Breast epithelium (tissue), 4 donors: ENCODE measurements at regions not wholly inside any gene's neighbourhood (a gene's known extent, or its start where the extent isn't known, plus 50 kb on each side); places are given as distances from the start of the nearest gene placed in this dataset.
A peak's percentile ranks its signal among the peaks of the same experiment; 100 is the strongest.

Experiments
- DNase-seq, 2 donors: peaks; one replicate each; pipeline ENCODE4 v3.0.0-alpha.2; 2019; ENCODE audit warnings: low spot score in 2 of 2
- H3K27ac ChIP-seq, 2 donors: fragments of 200-600 bp; sonication (generic) in 1 of 2; one replicate each; pipeline ENCODE4 v1.5.1; 2016 to 2019; ENCODE audit warnings: mild to moderate bottlenecking in 1 of 2
- H3K27me3 ChIP-seq, 2 donors: fragments of 200-600 bp; sonication (generic) in 1 of 2; one replicate each; pipeline versions ENCODE4 v1.5.1 to v1.6.0; 2017 to 2019; ENCODE audit warnings: control low read depth in 1 of 2, mild to moderate bottlenecking in 1 of 2
- H3K36me3 ChIP-seq: fragments of 200-600 bp; one replicate; pipeline ENCODE4 v1.5.1; 2019
- H3K4me1 ChIP-seq, 2 donors: fragments of 200-600 bp; sonication (generic); one replicate each; pipeline ENCODE4 v1.5.1; 2016 to 2019; ENCODE audit warnings: control low read depth in 1 of 2
- H3K4me3 ChIP-seq, 3 donors: fragments of 200-600 bp; sonication (generic); 1 replicate in 2 of 3; 2 replicates in 1 of 3; pipeline ENCODE4 v1.5.1; 2016 to 2019; ENCODE audit warnings: mild to moderate bottlenecking in 3 of 3, moderate library complexity in 2 of 3
- H3K9me3 ChIP-seq, 2 donors: fragments of 200-600 bp; sonication (generic) in 1 of 2; one replicate each; pipeline ENCODE4 v1.5.1; 2016 to 2019; ENCODE audit warnings: control low read depth in 1 of 2
- CTCF ChIP-seq, 3 donors: fragments of 450-650 bp; IDR thresholded peaks; one replicate each; pipeline ENCODE4 v1.5.1; 2016 to 2017; ENCODE audit warnings: antibody characterized with exemption in 3 of 3, mild to moderate bottlenecking in 3 of 3, moderate library complexity in 3 of 3
- POLR2A ChIP-seq: fragments of 450-650 bp; IDR thresholded peaks from one replicate; pipeline ENCODE4 v1.6.1; 2016; ENCODE audit warnings: antibody characterized with exemption, mild to moderate bottlenecking, moderate library complexity
- POLR2AphosphoS5 ChIP-seq, 3 donors: sonication (generic); formaldehyde crosslinking; IDR thresholded peaks; one replicate each; pipeline ENCODE4 v1.6.1; 2017; ENCODE audit warnings: antibody characterized with exemption in 3 of 3
- intact Hi-C: fragments of 100-400 bp; cut with DNase I; formaldehyde crosslinking; loops from one replicate; pipeline ENCODE4 v1.15.1; 2023; ENCODE audit warnings: low total_unique reads

- no peaks in the 10 kb centered on the region for H3K27me3 ChIP-seq
- H3K4me3 ChIP-seq, result peak overlapping the region; percentile 31 to 62 (median 38)
- no peaks in the 10 kb centered on the region for H3K4me1 ChIP-seq
- peak; percentile 76 to 90 (median 89) for TF ChIP-seq CTCF (IDR thresholded peaks at IDR 0.05)
- TF ChIP-seq POLR2AphosphoS5 (IDR thresholded peaks at IDR 0.05), result no peak
- TF ChIP-seq POLR2A, result no peak
- DNase-seq, result peak; percentile 46 to 78
- no peak overlapping the region for H3K27ac ChIP-seq
- H3K36me3 ChIP-seq, result no peaks in the 10 kb centered on the region
- intact Hi-C loops, result loop anchor here (5.0 kb wide), 1 partner anchor 309 kb away; no protein-coding TSS in a partner anchor
- H3K9me3 ChIP-seq, result no peaks in the 10 kb centered on the region
Observed at GRCh38 chr10:77710759-77711682, 73.4 kb upstream of the KCNMA1 start.

- Histone ChIP-seq H3K4me1 (no peaks in the 10 kb centered on the region), H3K27ac (no peak overlapping the region), H3K36me3 (no peaks in the 10 kb centered on the region), H3K27me3 (no peaks in the 10 kb centered on the region), H3K9me3 (no peaks in the 10 kb centered on the region), H3K4me3 (no peak overlapping the region)
- no peak for DNase-seq
- no peak for TF ChIP-seq CTCF (IDR thresholded peaks at IDR 0.05)
- TF ChIP-seq POLR2AphosphoS5 (IDR thresholded peaks at IDR 0.05), result no peak
- no peak for TF ChIP-seq POLR2A
- intact Hi-C loops, result loop anchor here (5.0 kb wide), 1 partner anchor 308 kb away; no protein-coding TSS in a partner anchor
Observed at GRCh38 chr10:77710081-77710551, 72.5 kb upstream of the KCNMA1 start.

GRCh38 chr10:77707570-77707969, 70.0 kb upstream of the KCNMA1 start:
- Histone ChIP-seq H3K27me3 (no peaks in the 10 kb centered on the region), H3K27ac (no peak overlapping the region), H3K9me3 (no peaks in the 10 kb centered on the region), H3K4me3 (no peak overlapping the region), H3K36me3 (no peaks in the 10 kb centered on the region), H3K4me1 (no peaks in the 10 kb centered on the region)
- intact Hi-C loops, result no loop called here
- no peak for DNase-seq
- TF ChIP-seq POLR2AphosphoS5 (IDR thresholded peaks at IDR 0.05), result no peak
- TF ChIP-seq CTCF (IDR thresholded peaks at IDR 0.05), result no peak
- TF ChIP-seq POLR2A, result no peak

- Histone ChIP-seq H3K4me1 (no peaks in the 10 kb centered on the region), H3K9me3 (no peaks in the 10 kb centered on the region), H3K27me3 (no peaks in the 10 kb centered on the region), H3K36me3 (no peaks in the 10 kb centered on the region), H3K27ac (no peak overlapping the region), H3K4me3 (no peak overlapping the region)
- DNase-seq, result no peak
- intact Hi-C loops, result no loop called here
- TF ChIP-seq POLR2AphosphoS5 (IDR thresholded peaks at IDR 0.05) (no peak), CTCF (IDR thresholded peaks at IDR 0.05) (no peak), POLR2A (no peak)
Observed at GRCh38 chr10:77702166-77702565, 64.6 kb upstream of the KCNMA1 start.

DNA sequence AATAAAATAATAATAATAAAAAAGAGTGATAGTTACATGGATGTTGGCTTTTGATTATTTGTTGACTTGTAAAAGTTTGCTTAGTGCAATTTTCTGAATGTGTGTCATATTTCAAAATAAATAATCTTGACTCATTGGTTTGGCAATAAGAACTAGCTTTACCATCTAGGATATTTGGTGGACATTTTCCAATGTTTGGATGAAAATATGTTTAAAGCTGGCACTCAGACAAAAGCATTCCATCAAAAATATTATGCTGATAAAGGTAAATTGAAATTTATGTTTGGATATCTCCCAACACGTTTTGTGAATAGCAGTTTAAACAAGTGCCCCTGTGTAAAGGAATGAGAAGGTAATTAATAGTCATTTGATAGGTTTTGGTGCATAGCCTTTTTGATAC, 62.5 kb upstream of the KCNMA1 start:
- TF ChIP-seq POLR2AphosphoS5 (IDR thresholded peaks at IDR 0.05), result no peak
- TF ChIP-seq POLR2A, result no peak
- Histone ChIP-seq H3K27ac (no peak overlapping the region), H3K27me3 (no peaks in the 10 kb centered on the region), H3K4me1 (no peaks in the 10 kb centered on the region), H3K36me3 (no peaks in the 10 kb centered on the region), H3K4me3 (no peak overlapping the region), H3K9me3 (no peaks in the 10 kb centered on the region)
- DNase-seq, result no peak
- intact Hi-C loops, result no loop called here
